ENCODE measurements at regions not wholly inside any gene's neighbourhood (a gene's known extent, or its start where the extent isn't known, plus 50 kb on each side); places are given as distances from the start of the nearest gene placed in this dataset.

DNA sequence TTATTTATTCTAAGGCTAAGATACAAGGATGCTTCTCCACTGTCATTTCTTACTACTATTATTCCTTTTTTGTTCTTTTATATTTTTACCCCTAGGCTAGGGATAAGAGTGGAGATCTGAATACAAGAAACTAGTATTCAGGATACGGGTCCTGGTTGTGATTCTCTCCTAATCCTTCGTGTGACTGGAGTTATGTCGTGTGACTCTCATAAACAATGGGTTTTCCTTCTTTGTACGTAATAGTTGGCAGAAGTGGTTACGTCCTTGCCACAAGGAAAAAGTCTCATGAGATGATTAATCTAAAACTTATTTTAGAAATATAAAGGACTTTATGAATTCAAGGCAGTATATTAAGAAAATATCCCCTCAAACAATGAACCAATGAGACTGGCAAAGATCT, 497.2 kb upstream of the FAM241A start:
- FAIRE-seq (no peak), ATAC-seq (no peak), DNase-seq (no peak)
- no peak overlapping the region for H3K4me3 ChIP-seq
- no peaks in the 10 kb centered on the region for H3K27me3 ChIP-seq
- TF ChIP-seq, protein P1, sequence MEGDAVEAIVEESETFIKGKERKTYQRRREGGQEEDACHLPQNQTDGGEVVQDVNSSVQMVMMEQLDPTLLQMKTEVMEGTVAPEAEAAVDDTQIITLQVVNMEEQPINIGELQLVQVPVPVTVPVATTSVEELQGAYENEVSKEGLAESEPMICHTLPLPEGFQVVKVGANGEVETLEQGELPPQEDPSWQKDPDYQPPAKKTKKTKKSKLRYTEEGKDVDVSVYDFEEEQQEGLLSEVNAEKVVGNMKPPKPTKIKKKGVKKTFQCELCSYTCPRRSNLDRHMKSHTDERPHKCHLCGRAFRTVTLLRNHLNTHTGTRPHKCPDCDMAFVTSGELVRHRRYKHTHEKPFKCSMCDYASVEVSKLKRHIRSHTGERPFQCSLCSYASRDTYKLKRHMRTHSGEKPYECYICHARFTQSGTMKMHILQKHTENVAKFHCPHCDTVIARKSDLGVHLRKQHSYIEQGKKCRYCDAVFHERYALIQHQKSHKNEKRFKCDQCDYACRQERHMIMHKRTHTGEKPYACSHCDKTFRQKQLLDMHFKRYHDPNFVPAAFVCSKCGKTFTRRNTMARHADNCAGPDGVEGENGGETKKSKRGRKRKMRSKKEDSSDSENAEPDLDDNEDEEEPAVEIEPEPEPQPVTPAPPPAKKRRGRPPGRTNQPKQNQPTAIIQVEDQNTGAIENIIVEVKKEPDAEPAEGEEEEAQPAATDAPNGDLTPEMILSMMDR (IDR thresholded peaks at IDR 0.05), result no peak
- no peak overlapping the region for H3K27ac ChIP-seq
- 58 to 72% methylated on average over 5 of the region's 5 CpGs for WGBS, 2 donors
- H3K9me3 ChIP-seq, result no peaks in the 10 kb centered on the region
- no peaks in the 10 kb centered on the region for H3K36me3 ChIP-seq
- H3K4me1 ChIP-seq, result no peaks in the 10 kb centered on the region
- intact Hi-C loops (cut with DNase I), result no loop called here

- FAIRE-seq (no peak), ATAC-seq (no peak), DNase-seq (no peak)
- no peaks in the 10 kb centered on the region for H3K9me3 ChIP-seq
- H3K36me3 ChIP-seq, result no peaks in the 10 kb centered on the region
- intact Hi-C loops (cut with DNase I), result no loop called here
- TF ChIP-seq, protein P1 (IDR thresholded peaks at IDR 0.05), result no peak
- H3K27ac ChIP-seq, result no peak overlapping the region
- WGBS, 2 donors, result 45 to 57% methylated on average over 3 of the region's 3 CpGs
- no peaks in the 10 kb centered on the region for H3K4me1 ChIP-seq
- no peaks in the 10 kb centered on the region for H3K27me3 ChIP-seq
- H3K4me3 ChIP-seq, result no peak overlapping the region
Measured at GRCh38 chr4:111649308-111649707, 495.9 kb upstream of the FAM241A start.

GRCh38 chr4:111650146-111650545, 495.1 kb upstream of the FAM241A start:
- no peak for ATAC-seq
- no peaks in the 10 kb centered on the region for H3K4me1 ChIP-seq
- 49 to 73% methylated on average over 3 of the region's 3 CpGs for WGBS, 2 donors
- no peak for FAIRE-seq
- no peak overlapping the region for H3K4me3 ChIP-seq
- H3K9me3 ChIP-seq, result no peaks in the 10 kb centered on the region
- H3K36me3 ChIP-seq, result no peaks in the 10 kb centered on the region
- no peak for DNase-seq
- H3K27ac ChIP-seq, result no peak overlapping the region
- TF ChIP-seq, protein P1 (IDR thresholded peaks at IDR 0.05), result no peak
- no peaks in the 10 kb centered on the region for H3K27me3 ChIP-seq
- intact Hi-C loops (cut with DNase I), result no loop called here

DNA sequence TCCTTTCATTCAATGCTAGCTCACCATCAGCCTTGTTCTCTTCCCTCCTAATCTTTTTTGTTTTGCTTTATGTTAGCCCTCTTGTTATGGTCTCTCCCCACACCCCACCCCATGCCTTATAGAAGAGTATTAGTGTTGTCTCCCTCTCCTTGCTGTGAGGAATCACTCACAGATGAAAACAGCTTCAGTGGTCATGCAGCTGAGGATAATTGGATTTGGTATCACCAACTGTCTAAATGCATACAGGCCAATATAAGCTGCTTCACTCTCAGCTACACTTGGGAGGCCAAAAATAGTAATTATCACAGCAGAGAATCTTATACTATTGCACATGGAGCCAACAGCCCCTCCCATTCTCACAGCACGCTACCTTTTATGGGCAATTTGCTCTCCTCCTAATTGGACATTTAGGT, 494.6 kb upstream of the FAM241A start:
- ATAC-seq (no peak), DNase-seq (no peak), FAIRE-seq (no peak)
- H3K36me3 ChIP-seq, result no peaks in the 10 kb centered on the region
- H3K4me1 ChIP-seq, result no peaks in the 10 kb centered on the region
- no peaks in the 10 kb centered on the region for H3K27me3 ChIP-seq
- WGBS, 2 donors, result 68 to 76% methylated on average over 1 of the region's 1 CpG
- intact Hi-C loops (cut with DNase I), result no loop called here
- TF ChIP-seq, protein P1 (IDR thresholded peaks at IDR 0.05), result no peak
- H3K4me3 ChIP-seq, result no peak overlapping the region
- H3K9me3 ChIP-seq, result no peaks in the 10 kb centered on the region
- no peak overlapping the region for H3K27ac ChIP-seq

DNA sequence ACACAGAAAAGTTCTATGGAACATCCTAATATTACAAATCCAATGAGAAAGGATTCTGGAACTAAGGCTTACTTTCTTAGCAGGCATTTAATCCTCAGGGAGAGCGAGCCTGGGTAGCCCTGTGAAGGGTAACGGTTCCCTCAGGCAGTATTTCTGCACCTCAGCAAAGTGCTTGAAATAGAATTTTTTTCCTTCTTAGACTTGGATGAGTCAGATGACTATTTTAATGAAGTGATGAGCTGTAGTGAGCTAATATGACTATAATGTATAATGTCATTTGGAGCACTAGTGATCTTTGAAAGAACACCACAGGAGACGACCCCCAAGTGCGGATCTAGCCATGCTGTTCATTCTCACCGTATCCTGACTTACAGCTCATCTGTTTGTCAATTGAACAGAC, 493.0 kb upstream of the FAM241A start:
- intact Hi-C loops (cut with DNase I), result no loop called here
- no peak for ATAC-seq
- FAIRE-seq, result no peak
- WGBS, 2 donors, result 54 to 67% methylated on average over 5 of the region's 5 CpGs
- no peaks in the 10 kb centered on the region for H3K27me3 ChIP-seq
- TF ChIP-seq, protein P1 (IDR thresholded peaks at IDR 0.05), result no peak
- H3K27ac ChIP-seq, result no peak overlapping the region
- no peaks in the 10 kb centered on the region for H3K36me3 ChIP-seq
- no peaks in the 10 kb centered on the region for H3K4me1 ChIP-seq
- no peak for DNase-seq
- H3K4me3 ChIP-seq, result no peak overlapping the region
- H3K9me3 ChIP-seq, result no peaks in the 10 kb centered on the region
